Astrocyte (in vitro differentiated cells and primary cell): ENCODE measurements at regions not wholly inside any gene's neighbourhood (a gene's known extent, or its start where the extent isn't known, plus 50 kb on each side); places are given as distances from the start of the nearest gene placed in this dataset.

Source experiments
- DNase-seq: peaks from one replicate; pipeline ENCODE4 v3.0.0-alpha.2; 2010; ENCODE audit warnings: low read depth
- FAIRE-seq: peaks from 2 replicates; lab custom pipeline; 2011; peaks lifted over from hg19 to GRCh38; lab: Jason Lieb, UNC
- H2AFZ ChIP-seq: 2 replicates; pipeline ENCODE4 v1.6.0; 2012; ENCODE audit warnings: low read depth, low read length, inconsistent platforms
- H3K27ac ChIP-seq: 2 replicates; pipeline ENCODE4 v1.5.1; 2011; ENCODE audit warnings: low read depth, low read length, inconsistent platforms
- H3K27me3 ChIP-seq: 2 replicates; pipeline ENCODE4 v1.6.0; 2011; ENCODE audit warnings: low read length, inconsistent platforms; ENCODE audit not compliant: insufficient read depth
- H3K36me3 ChIP-seq: 2 replicates; pipeline ENCODE4 v1.5.1; 2011; ENCODE audit warnings: low read length, inconsistent platforms; ENCODE audit not compliant: insufficient read depth
- H3K4me1 ChIP-seq: 2 replicates; pipeline ENCODE4 v1.5.1; 2011; ENCODE audit warnings: low read length, inconsistent platforms; ENCODE audit not compliant: insufficient read depth
- H3K4me2 ChIP-seq: 2 replicates; pipeline ENCODE4 v1.6.0; 2012; ENCODE audit warnings: low read length, inconsistent platforms
- H3K4me3 ChIP-seq: 2 replicates; pipeline ENCODE4 v1.5.1; 2011; ENCODE audit warnings: low read depth, mild to moderate bottlenecking, low read length, inconsistent platforms; ENCODE audit not compliant: insufficient read depth
- H3K79me2 ChIP-seq: 2 replicates; pipeline ENCODE4 v1.6.0; 2012; ENCODE audit warnings: mild to moderate bottlenecking, low read length, inconsistent platforms; ENCODE audit not compliant: insufficient read depth
- H3K9ac ChIP-seq: 2 replicates; pipeline ENCODE4 v1.6.0; 2012; ENCODE audit warnings: mild to moderate bottlenecking, low read length, inconsistent platforms
- H3K9me3 ChIP-seq: 2 replicates; pipeline ENCODE4 v1.5.1; 2012; ENCODE audit warnings: low read depth, mild to moderate bottlenecking, low read length, inconsistent platforms; ENCODE audit not compliant: insufficient read depth
- H4K20me1 ChIP-seq: 2 replicates; pipeline ENCODE4 v1.6.0; 2012; ENCODE audit warnings: low read length, inconsistent platforms; ENCODE audit not compliant: insufficient read depth
- H3K27ac Mint-ChIP-seq: one replicate; pipeline ENCODE4 v1.8.0; 2021; ENCODE audit warnings: mild to moderate bottlenecking, mixed read lengths; ENCODE audit not compliant: unreplicated experiment
- H3K27me3 Mint-ChIP-seq: one replicate; pipeline ENCODE4 v1.8.0; 2021; ENCODE audit warnings: low read depth, mixed read lengths; ENCODE audit not compliant: unreplicated experiment
- H3K36me3 Mint-ChIP-seq: one replicate; pipeline ENCODE4 v1.8.0; 2021; ENCODE audit warnings: low read depth, mixed read lengths; ENCODE audit not compliant: unreplicated experiment
- H3K4me1 Mint-ChIP-seq: one replicate; pipeline ENCODE4 v1.8.0; 2021; ENCODE audit warnings: low read depth, mixed read lengths; ENCODE audit not compliant: unreplicated experiment
- H3K4me3 Mint-ChIP-seq: one replicate; pipeline ENCODE4 v1.8.0; 2021; ENCODE audit warnings: mild to moderate bottlenecking, moderate library complexity, mixed read lengths; ENCODE audit not compliant: unreplicated experiment
- H3K9me3 Mint-ChIP-seq: one replicate; pipeline ENCODE4 v1.8.0; 2021; ENCODE audit warnings: mild to moderate bottlenecking, mixed read lengths; ENCODE audit not compliant: unreplicated experiment
- CTCF ChIP-seq: IDR thresholded peaks from 2 replicates; pipeline ENCODE4 v1.5.1; 2011; ENCODE audit warnings: low read depth, mild to moderate bottlenecking, inconsistent platforms, low read length, moderate library complexity; ENCODE audit not compliant: insufficient read depth
- EZH2 ChIP-seq: IDR thresholded peaks from 2 replicates; pipeline ENCODE4 v1.6.1; 2012; ENCODE audit warnings: mild to moderate bottlenecking, low read length, inconsistent platforms; ENCODE audit not compliant: insufficient read depth

- H3K4me1 Mint-ChIP-seq, result peaks cover 7% of the 10 kb centered on the region
- no peaks in the 10 kb centered on the region for H3K79me2 ChIP-seq
- H3K4me2 ChIP-seq, result no peak overlapping the region
- TF ChIP-seq EZH2 (no peak), CTCF (no peak)
- no peak overlapping the region for H3K27ac Mint-ChIP-seq
- H3K36me3 Mint-ChIP-seq, result no peaks in the 10 kb centered on the region
- FAIRE-seq, result no peak
- no peaks in the 10 kb centered on the region for H3K9me3 Mint-ChIP-seq
- H3K4me1 ChIP-seq, result no peaks in the 10 kb centered on the region
- no peak overlapping the region for H3K27ac ChIP-seq
- no peaks in the 10 kb centered on the region for H3K27me3 ChIP-seq
- no peak overlapping the region for H3K4me3 ChIP-seq
- DNase-seq, result no peak
- no peak overlapping the region for H3K4me3 Mint-ChIP-seq
- H2AFZ ChIP-seq, result no peak overlapping the region
- H3K9ac ChIP-seq, result no peak overlapping the region
- H3K27me3 Mint-ChIP-seq, result peaks cover 9% of the 10 kb centered on the region
- no peaks in the 10 kb centered on the region for H3K9me3 ChIP-seq
- H4K20me1 ChIP-seq, result no peaks in the 10 kb centered on the region
- no peaks in the 10 kb centered on the region for H3K36me3 ChIP-seq
Measured at GRCh38 chr16:73322856-73323255, 274.9 kb upstream of the ZFHX3 start.

GRCh38 chr16:73321853-73322252 lies 273.9 kb upstream of the ZFHX3 start:
- Mint-ChIP-seq H3K9me3 (no peaks in the 10 kb centered on the region), H3K4me3 (no peak overlapping the region), H3K27ac (no peak overlapping the region), H3K36me3 (no peaks in the 10 kb centered on the region), H3K4me1 (peaks cover 1% of the 10 kb centered on the region), H3K27me3 (peaks cover 9% of the 10 kb centered on the region)
- no peaks in the 10 kb centered on the region for H3K9me3 ChIP-seq
- H3K27ac ChIP-seq, result no peak overlapping the region
- TF ChIP-seq EZH2 (no peak), CTCF (no peak)
- no peaks in the 10 kb centered on the region for H3K36me3 ChIP-seq
- FAIRE-seq, result no peak
- H3K79me2 ChIP-seq, result no peaks in the 10 kb centered on the region
- H4K20me1 ChIP-seq, result no peaks in the 10 kb centered on the region
- H3K9ac ChIP-seq, result no peak overlapping the region
- H3K27me3 ChIP-seq, result no peaks in the 10 kb centered on the region
- no peak overlapping the region for H3K4me2 ChIP-seq
- H3K4me3 ChIP-seq, result no peak overlapping the region
- H2AFZ ChIP-seq, result no peak overlapping the region
- no peak for DNase-seq
- H3K4me1 ChIP-seq, result no peaks in the 10 kb centered on the region

GRCh38 chr16:73319737-73320136 lies 271.8 kb upstream of the ZFHX3 start:
- Mint-ChIP-seq H3K9me3 (no peaks in the 10 kb centered on the region), H3K27ac (no peak overlapping the region), H3K4me1 (no peaks in the 10 kb centered on the region), H3K27me3 (peaks cover 9% of the 10 kb centered on the region), H3K36me3 (no peaks in the 10 kb centered on the region), H3K4me3 (no peak overlapping the region)
- DNase-seq (no peak), FAIRE-seq (no peak)
- Histone ChIP-seq H2AFZ (no peak overlapping the region), H3K4me1 (no peaks in the 10 kb centered on the region), H3K36me3 (no peaks in the 10 kb centered on the region), H4K20me1 (no peaks in the 10 kb centered on the region), H3K27me3 (no peaks in the 10 kb centered on the region), H3K27ac (no peak overlapping the region), H3K4me3 (no peak overlapping the region), H3K79me2 (no peaks in the 10 kb centered on the region), H3K9me3 (no peaks in the 10 kb centered on the region), H3K9ac (no peak overlapping the region), H3K4me2 (no peak overlapping the region)
- TF ChIP-seq CTCF (no peak), EZH2 (no peak)
